ENCODE measurements at regions not wholly inside any gene's neighbourhood (a gene's known extent, or its start where the extent isn't known, plus 50 kb on each side); places are given as distances from the start of the nearest gene placed in this dataset.

DNA sequence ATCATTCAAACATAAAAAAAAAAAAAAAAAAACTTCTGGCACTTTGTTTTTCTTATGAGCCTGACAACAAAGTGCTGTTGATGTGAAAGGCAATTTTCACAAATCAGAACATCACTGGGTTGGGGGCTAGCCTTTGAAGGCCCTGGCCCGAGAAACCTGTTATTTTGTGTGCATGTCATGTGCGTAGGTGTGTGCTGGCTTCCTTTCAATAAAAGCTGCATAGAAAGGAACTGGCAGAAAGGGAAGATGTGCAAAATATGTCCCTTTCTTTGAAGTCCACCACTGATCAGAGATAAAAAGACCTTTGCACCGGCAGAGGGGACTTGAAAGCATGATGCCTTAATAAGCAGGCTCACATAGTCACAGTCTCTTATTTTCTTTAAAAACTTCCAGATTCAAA, 170.8 kb upstream of the RASGEF1B start:
- H3K36me3 ChIP-seq, result no peaks in the 10 kb centered on the region
- peaks cover 0 to 5% of the 10 kb centered on the region in 2 donors for H3K9me3 ChIP-seq

DNA sequence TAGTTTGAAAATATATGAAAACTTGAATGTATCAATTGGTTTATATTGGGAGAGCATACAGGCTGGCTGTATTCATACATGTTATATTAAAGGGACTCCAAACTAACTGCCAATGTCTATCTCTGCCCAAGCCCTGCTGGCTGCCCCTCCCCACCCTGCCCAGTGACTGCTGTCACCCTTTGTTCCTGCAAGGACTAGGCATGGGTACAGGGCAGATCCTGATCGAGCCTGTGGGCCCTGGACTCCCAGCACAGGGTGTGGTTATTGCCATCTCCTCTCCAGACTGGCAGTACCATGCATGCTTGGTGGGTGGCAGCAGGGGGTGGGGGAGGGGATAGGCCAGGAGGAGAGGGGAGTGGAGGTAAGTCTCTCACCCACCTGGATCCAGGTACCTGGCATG, 167.5 kb upstream of the RASGEF1B start:
- no peak overlapping the region for H3K27ac ChIP-seq
- DNase-seq (ENCODE audit: low spot score), result no peak
- H3K9me3 ChIP-seq, result peaks cover 0 to 4% of the 10 kb centered on the region in 2 donors
- no peaks in the 10 kb centered on the region for H3K4me1 ChIP-seq
- H3K36me3 ChIP-seq, result no peaks in the 10 kb centered on the region
- TF ChIP-seq, protein P1, sequence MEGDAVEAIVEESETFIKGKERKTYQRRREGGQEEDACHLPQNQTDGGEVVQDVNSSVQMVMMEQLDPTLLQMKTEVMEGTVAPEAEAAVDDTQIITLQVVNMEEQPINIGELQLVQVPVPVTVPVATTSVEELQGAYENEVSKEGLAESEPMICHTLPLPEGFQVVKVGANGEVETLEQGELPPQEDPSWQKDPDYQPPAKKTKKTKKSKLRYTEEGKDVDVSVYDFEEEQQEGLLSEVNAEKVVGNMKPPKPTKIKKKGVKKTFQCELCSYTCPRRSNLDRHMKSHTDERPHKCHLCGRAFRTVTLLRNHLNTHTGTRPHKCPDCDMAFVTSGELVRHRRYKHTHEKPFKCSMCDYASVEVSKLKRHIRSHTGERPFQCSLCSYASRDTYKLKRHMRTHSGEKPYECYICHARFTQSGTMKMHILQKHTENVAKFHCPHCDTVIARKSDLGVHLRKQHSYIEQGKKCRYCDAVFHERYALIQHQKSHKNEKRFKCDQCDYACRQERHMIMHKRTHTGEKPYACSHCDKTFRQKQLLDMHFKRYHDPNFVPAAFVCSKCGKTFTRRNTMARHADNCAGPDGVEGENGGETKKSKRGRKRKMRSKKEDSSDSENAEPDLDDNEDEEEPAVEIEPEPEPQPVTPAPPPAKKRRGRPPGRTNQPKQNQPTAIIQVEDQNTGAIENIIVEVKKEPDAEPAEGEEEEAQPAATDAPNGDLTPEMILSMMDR (IDR thresholded peaks at IDR 0.05), result no peak
- no peak overlapping the region for H3K4me3 ChIP-seq
- H3K27me3 ChIP-seq, result no peaks in the 10 kb centered on the region

More for the DNA sequence above, 170.8 kb upstream of the RASGEF1B start:
- DNase-seq (ENCODE audit: low spot score), result no peak
- Histone ChIP-seq H3K27me3 (no peaks in the 10 kb centered on the region), H3K4me3 (no peak overlapping the region), H3K27ac (no peak overlapping the region), H3K4me1 (no peaks in the 10 kb centered on the region)
- TF ChIP-seq, protein P1 (IDR thresholded peaks at IDR 0.05), result no peak

GRCh38 chr4:81638698-81639097, 167.0 kb upstream of the RASGEF1B start:
- TF ChIP-seq, protein P1 (IDR thresholded peaks at IDR 0.05), result no peak
- Histone ChIP-seq H3K9me3 (no peaks in the 10 kb centered on the region), H3K27me3 (no peaks in the 10 kb centered on the region), H3K4me1 (no peaks in the 10 kb centered on the region), H3K4me3 (no peak overlapping the region), H3K27ac (no peak overlapping the region), H3K36me3 (no peaks in the 10 kb centered on the region)
- no peak for DNase-seq (ENCODE audit: low spot score)

DNA sequence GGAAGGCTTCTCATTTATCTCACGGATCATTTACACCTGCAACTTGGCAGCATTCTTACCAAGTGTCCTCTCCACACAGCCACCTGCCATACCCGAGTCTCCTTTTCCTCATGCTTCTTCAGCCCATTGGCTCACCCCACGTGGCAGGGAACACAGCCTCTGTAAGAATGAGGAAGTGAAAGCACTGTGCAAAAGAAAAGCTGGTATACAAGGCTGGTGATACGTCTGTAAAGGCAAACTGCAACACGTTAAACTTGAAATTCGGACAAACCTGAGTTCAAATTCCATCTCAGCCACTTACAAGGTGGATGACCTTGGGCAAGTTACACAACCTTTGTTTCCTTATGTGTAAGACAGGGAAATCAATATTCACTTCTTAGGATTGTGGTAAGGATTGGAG, 164.0 kb upstream of the RASGEF1B start:
- H3K36me3 ChIP-seq, result no peaks in the 10 kb centered on the region
- no peaks in the 10 kb centered on the region for H3K27me3 ChIP-seq
- DNase-seq (ENCODE audit: low spot score), result no peak
- no peak overlapping the region for H3K27ac ChIP-seq
- peaks cover 0 to 9% of the 10 kb centered on the region in 2 donors for H3K4me1 ChIP-seq
- TF ChIP-seq, protein P1 (IDR thresholded peaks at IDR 0.05), result no peak
- H3K9me3 ChIP-seq, result no peaks in the 10 kb centered on the region
- no peak overlapping the region for H3K4me3 ChIP-seq

DNA sequence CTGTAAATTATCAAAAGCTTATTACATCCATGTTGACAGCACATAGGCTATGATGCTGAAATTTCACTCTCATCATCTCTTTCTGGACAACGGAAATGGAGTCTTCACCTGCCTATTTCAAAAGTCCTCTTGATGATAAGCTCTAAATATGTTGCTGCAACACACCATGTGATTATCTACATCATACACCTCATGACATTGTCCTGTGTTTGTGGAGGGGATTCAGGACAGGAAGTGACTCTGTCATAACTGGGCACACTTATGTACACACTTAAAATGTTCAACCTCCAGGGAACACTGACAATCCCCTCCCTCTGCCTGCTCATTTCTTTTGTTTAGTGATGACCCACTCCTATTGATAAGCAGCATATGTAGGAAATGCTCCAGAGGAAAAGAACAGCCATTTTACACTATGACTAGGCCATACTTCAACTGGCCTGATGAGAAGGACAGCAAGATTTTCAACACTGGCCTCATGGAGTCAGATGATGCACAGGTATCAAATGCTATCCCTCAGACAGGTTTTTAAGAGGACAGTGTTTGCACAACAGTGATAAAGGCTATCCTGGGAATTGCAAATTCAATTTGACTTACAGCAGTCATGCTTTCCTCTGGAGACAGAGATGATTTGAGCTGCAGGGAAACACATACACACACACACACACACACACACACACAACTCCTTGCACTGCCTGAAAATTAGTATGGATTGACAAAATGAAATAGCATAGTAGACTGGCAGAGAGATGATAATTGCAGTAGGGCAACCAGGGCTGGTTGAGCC, 163.3 kb upstream of the RASGEF1B start:
- TF ChIP-seq, protein P1 (IDR thresholded peaks at IDR 0.05), result no peak
- Histone ChIP-seq H3K4me3 (no peak overlapping the region), H3K36me3 (no peaks in the 10 kb centered on the region), H3K9me3 (no peaks in the 10 kb centered on the region), H3K27ac (no peak overlapping the region), H3K4me1 (peaks cover 0 to 9% of the 10 kb centered on the region in 2 donors), H3K27me3 (no peaks in the 10 kb centered on the region)
- DNase-seq (ENCODE audit: low spot score), result no peak

DNA sequence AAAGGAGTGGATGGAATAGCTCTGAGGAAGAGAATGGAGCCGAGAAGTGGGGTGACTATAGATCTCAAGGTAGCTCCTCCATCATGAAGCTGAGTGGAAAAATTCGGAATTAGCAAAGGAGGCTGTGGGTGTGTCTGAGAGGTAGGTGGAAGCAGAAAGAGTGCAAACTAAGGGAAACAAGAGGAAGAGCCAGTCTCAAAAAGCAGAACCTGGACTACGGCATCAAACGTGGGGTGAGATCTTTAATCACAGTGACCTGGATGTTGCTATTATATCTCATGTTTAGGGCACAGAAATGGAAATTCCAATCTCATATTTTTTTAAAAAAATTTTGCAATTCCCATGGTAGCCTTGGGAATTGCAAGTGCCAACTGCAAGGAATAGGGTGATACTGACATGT, 162.5 kb upstream of the RASGEF1B start:
- no peak overlapping the region for H3K4me3 ChIP-seq
- H3K27me3 ChIP-seq, result no peaks in the 10 kb centered on the region
- TF ChIP-seq, protein P1 (IDR thresholded peaks at IDR 0.05), result no peak
- H3K36me3 ChIP-seq, result no peaks in the 10 kb centered on the region
- H3K4me1 ChIP-seq, result peaks cover 0 to 9% of the 10 kb centered on the region in 2 donors
- no peaks in the 10 kb centered on the region for H3K9me3 ChIP-seq
- no peak for DNase-seq (ENCODE audit: low spot score)
- no peak overlapping the region for H3K27ac ChIP-seq
